ENCODE measurements at regions not wholly inside any gene's neighbourhood (a gene's known extent, or its start where the extent isn't known, plus 50 kb on each side); places are given as distances from the start of the nearest gene placed in this dataset.
"Not testable (repeated sequence)": the region's sequence is repeated elsewhere in the genome, so short reads cannot be mapped to it uniquely, and the experiment has no call there.

DNA sequence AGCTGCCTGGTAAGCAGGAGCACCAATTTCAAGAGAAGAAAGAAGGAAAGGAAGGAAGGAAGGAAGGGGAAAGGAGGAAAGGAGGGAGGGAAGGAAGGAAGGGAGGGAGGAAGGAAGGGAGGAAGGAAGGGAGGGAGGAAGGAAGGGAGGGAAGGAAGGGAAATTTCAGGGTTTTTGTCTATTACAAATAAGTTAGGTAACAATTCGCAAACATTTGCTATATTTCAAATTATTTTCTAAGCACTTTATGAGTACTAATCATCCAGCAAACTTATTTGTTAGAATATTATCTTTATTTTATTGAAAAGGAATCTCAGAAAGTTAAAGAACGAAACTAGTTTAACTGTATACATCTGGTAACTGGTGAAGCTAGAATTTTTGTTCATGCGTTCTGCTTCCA is 921.7 kb downstream of the TBL1XR1 start:
- Histone ChIP-seq H3K27ac (ENCODE audit: low read depth, low read length) (no peak overlapping the region), H3K36me3 (ENCODE audit: insufficient read depth, low read length) (no peaks in the 10 kb centered on the region), H3K4me3 (ENCODE audit: low read length) (no peak overlapping the region), H3K9me3 (ENCODE audit: insufficient read depth, low read depth, low read length) (no peaks in the 10 kb centered on the region), H3K9ac (ENCODE audit: low read depth, low read length) (no peak overlapping the region), H3K4me1 (ENCODE audit: insufficient read depth, low read length) (no peaks in the 10 kb centered on the region), H3K27me3 (ENCODE audit: insufficient read depth, low read length) (no peaks in the 10 kb centered on the region)
- 94% methylated on average over 2 of the region's 3 CpGs for WGBS

DNA sequence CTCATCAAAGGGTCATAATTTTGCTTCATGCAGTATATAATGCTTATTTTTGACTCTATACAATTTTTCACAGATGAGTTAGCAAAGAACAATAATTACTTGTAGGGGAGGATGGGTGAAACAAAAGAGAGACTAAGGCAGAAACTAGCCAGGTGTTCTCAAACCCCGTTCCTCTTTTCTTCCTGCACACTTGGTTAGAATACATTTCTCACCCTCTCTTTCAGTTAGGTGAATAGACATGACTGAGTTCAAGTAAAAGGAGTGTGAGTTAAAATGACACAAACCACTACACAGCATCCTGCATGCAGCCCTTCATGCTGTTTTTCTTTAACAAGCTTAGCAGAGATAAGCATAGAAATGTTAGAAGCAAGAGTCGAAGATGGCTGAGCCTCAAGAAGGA is 922.2 kb downstream of the TBL1XR1 start:
- Histone ChIP-seq H3K9me3 (ENCODE audit: insufficient read depth, low read depth, low read length) (no peaks in the 10 kb centered on the region), H3K4me1 (ENCODE audit: insufficient read depth, low read length) (0 out of 2 replicates have a peak, but pooled peaks cover 3% of the 10 kb centered on the region), H3K4me3 (ENCODE audit: low read length) (no peak overlapping the region), H3K27ac (ENCODE audit: low read depth, low read length) (no peak overlapping the region), H3K9ac (ENCODE audit: low read depth, low read length) (no peak overlapping the region), H3K27me3 (ENCODE audit: insufficient read depth, low read length) (no peaks in the 10 kb centered on the region), H3K36me3 (ENCODE audit: insufficient read depth, low read length) (no peaks in the 10 kb centered on the region)
- WGBS: 80% methylated on average over 1 of the region's 2 CpGs

DNA sequence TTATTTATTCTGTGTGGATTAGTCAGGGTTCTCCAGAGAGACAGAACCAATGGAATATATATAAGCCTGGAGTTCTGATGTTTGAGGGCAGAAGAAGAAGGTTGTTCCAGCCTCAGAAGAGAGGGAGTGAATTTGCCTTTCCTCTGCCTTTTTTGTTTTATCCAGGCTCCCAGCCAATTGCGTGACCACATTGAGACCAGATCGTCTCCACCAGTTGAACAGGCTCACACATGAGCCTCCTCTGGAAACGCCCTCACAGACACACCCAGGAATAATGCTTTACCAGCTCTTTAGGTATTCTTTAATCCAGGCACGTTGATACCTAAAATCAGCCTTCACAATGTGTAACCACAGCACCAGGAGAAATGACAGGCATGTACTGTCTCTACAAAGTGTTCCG is 923.1 kb downstream of the TBL1XR1 start:
- Histone ChIP-seq H3K36me3 (ENCODE audit: insufficient read depth, low read length) (no peaks in the 10 kb centered on the region), H3K9ac (ENCODE audit: low read depth, low read length) (no peak overlapping the region), H3K4me3 (ENCODE audit: low read length) (no peak overlapping the region), H3K4me1 (ENCODE audit: insufficient read depth, low read length) (0 out of 2 replicates have a peak, but pooled peaks cover 5% of the 10 kb centered on the region), H3K27me3 (ENCODE audit: insufficient read depth, low read length) (no peaks in the 10 kb centered on the region), H3K9me3 (ENCODE audit: insufficient read depth, low read depth, low read length) (no peaks in the 10 kb centered on the region), H3K27ac (ENCODE audit: low read depth, low read length) (no peak overlapping the region)
- WGBS: 86% methylated on average over 5 of the region's 5 CpGs

- Histone ChIP-seq H3K9ac (ENCODE audit: low read depth, low read length) (no peak overlapping the region), H3K27me3 (ENCODE audit: insufficient read depth, low read length) (no peaks in the 10 kb centered on the region), H3K27ac (ENCODE audit: low read depth, low read length) (no peak overlapping the region), H3K4me1 (ENCODE audit: insufficient read depth, low read length) (no peaks in the 10 kb centered on the region), H3K9me3 (ENCODE audit: insufficient read depth, low read depth, low read length) (peaks cover 15% of the 10 kb centered on the region; the same call in 1 of the 2 replicates), H3K4me3 (ENCODE audit: low read length) (no peak overlapping the region), H3K36me3 (ENCODE audit: insufficient read depth, low read length) (no peaks in the 10 kb centered on the region)
- WGBS: 95% methylated on average over 8 of the region's 8 CpGs
These were observed 935.2 kb downstream of the TBL1XR1 start for GRCh38 chr3:176262071-176262470.

DNA sequence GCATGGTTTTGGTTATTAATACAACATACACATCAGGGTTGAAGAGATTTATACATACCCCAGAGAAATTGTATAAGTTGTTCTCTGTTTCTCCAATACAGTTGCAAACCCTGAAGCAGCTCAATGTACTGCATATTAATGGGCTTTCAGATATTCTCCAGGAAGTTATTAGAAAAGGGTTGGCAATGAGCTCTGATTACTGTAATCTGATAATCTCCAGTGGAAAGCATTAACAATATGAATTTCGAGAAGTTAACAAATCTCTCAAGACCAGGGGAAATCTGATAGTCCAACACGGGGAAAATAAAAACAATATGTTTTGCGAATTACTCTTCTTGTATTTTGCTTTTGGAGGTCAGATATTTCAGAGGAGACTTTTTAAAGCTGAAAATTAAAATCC is 950.1 kb downstream of the TBL1XR1 start:
- Histone ChIP-seq H3K4me3 (ENCODE audit: low read length) (no peak overlapping the region), H3K9me3 (ENCODE audit: insufficient read depth, low read depth, low read length) (no peaks in the 10 kb centered on the region), H3K9ac (ENCODE audit: low read depth, low read length) (no peak overlapping the region), H3K36me3 (ENCODE audit: insufficient read depth, low read length) (no peaks in the 10 kb centered on the region), H3K27ac (ENCODE audit: low read depth, low read length) (no peak overlapping the region), H3K4me1 (ENCODE audit: insufficient read depth, low read length) (no peaks in the 10 kb centered on the region), H3K27me3 (ENCODE audit: insufficient read depth, low read length) (no peaks in the 10 kb centered on the region)
- WGBS: 91% methylated on average over 3 of the region's 3 CpGs

DNA sequence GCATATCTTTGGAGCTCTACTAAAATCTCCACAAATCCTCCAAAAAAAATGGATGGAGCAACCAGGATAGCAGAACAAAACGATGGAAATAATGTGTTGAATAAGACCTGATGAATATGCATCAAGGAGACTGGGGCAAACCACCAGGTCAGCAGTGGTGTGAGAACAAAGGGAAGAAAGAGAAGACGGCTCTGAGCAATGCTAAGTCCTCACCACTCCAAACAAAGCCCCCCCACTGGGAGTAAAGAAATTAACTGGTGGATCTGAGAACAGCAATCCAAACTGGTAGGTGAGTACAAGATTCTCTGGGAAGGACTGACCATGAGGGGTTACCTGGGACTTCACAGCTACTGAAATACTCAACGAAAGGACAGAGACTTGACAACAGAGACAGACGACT is 977.3 kb downstream of the TBL1XR1 start:
- 64% methylated on average over 3 of the region's 4 CpGs for WGBS
- Histone ChIP-seq H3K4me3 (ENCODE audit: low read length) (no peak overlapping the region), H3K36me3 (ENCODE audit: insufficient read depth, low read length) (no peaks in the 10 kb centered on the region), H3K9me3 (ENCODE audit: insufficient read depth, low read depth, low read length) (no peaks in the 10 kb centered on the region), H3K9ac (ENCODE audit: low read depth, low read length) (no peak overlapping the region), H3K27ac (ENCODE audit: low read depth, low read length) (no peak overlapping the region), H3K4me1 (ENCODE audit: insufficient read depth, low read length) (peaks cover 10% of the 10 kb centered on the region), H3K27me3 (ENCODE audit: insufficient read depth, low read length) (no peaks in the 10 kb centered on the region)

GRCh38 chr3:176214758-176215157 is 982.5 kb downstream of the TBL1XR1 start:
- no peak overlapping the region for H3K4me3 ChIP-seq (ENCODE audit: low read length)
- no peaks in the 10 kb centered on the region for H3K36me3 ChIP-seq (ENCODE audit: insufficient read depth, low read length)
- H3K27ac ChIP-seq (ENCODE audit: low read depth, low read length): no peak overlapping the region
- H3K9ac ChIP-seq (ENCODE audit: low read depth, low read length): no peak overlapping the region
- no peaks in the 10 kb centered on the region for H3K27me3 ChIP-seq (ENCODE audit: insufficient read depth, low read length)
- H3K4me1 ChIP-seq (ENCODE audit: insufficient read depth, low read length): peaks cover 4% of the 10 kb centered on the region; the same call in 1 of the 2 replicates
- 83% methylated on average over 1 of the region's 1 CpG for WGBS
- no peaks in the 10 kb centered on the region for H3K9me3 ChIP-seq (ENCODE audit: insufficient read depth, low read depth, low read length)

DNA sequence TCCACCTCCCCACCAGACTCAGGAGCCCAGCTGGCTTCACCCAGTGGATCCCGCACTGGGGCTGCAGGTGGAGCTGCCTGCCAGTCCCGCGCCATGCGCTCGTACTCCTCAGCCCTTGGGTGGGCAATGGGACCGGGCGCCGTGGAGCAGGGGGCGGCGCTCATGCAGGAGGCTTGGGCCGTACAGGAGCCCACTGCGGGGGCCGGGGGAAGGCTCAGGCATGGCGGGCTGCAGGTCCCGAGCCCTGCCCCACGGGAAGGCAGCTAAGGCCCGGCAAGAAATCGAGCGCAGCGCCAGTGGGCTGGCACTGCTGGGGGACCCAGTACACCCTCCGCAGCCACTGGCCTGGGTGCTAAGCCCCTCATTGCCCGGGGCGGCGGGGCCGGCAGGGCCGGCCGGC is 984.0 kb downstream of the TBL1XR1 start:
- H3K4me1 ChIP-seq (ENCODE audit: insufficient read depth, low read length); H3K27ac ChIP-seq (ENCODE audit: low read depth, low read length): not testable (repeated sequence)
- WGBS: 96% methylated on average over 27 of the region's 27 CpGs

DNA sequence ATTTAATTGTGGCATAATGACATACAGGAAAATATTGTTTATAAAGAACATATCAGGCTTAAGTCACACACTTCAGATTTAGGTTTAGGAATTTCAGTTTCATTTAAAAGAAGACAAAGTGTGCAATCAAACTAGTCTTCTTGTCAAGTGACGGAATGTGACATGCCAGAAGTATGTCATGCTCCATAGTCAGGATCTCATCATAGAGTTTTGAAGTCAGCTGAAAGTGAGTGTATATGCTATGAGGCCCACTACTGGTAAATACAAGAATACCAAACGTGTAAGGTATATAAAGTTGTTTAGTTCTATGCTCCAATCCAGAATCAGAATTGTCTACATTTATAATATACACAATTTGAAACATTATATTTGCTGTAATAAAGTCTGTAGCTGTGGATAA is 988.4 kb downstream of the TBL1XR1 start:
- no peaks in the 10 kb centered on the region for H3K36me3 ChIP-seq (ENCODE audit: insufficient read depth, low read length)
- no peak overlapping the region for H3K9ac ChIP-seq (ENCODE audit: low read depth, low read length)
- no peaks in the 10 kb centered on the region for H3K4me1 ChIP-seq (ENCODE audit: insufficient read depth, low read length)
- H3K4me3 ChIP-seq (ENCODE audit: low read length): no peak overlapping the region
- no peak overlapping the region for H3K27ac ChIP-seq (ENCODE audit: low read depth, low read length)
- 98% methylated on average over 1 of the region's 2 CpGs for WGBS
- no peaks in the 10 kb centered on the region for H3K27me3 ChIP-seq (ENCODE audit: insufficient read depth, low read length)
- no peaks in the 10 kb centered on the region for H3K9me3 ChIP-seq (ENCODE audit: insufficient read depth, low read depth, low read length)

More for the DNA sequence above, 984.0 kb downstream of the TBL1XR1 start:
- not testable (repeated sequence) for H3K9ac ChIP-seq (ENCODE audit: low read depth, low read length); H3K36me3 ChIP-seq (ENCODE audit: insufficient read depth, low read length); H3K27me3 ChIP-seq (ENCODE audit: insufficient read depth, low read length); H3K9me3 ChIP-seq (ENCODE audit: insufficient read depth, low read depth, low read length); H3K4me3 ChIP-seq (ENCODE audit: low read length)

DNA sequence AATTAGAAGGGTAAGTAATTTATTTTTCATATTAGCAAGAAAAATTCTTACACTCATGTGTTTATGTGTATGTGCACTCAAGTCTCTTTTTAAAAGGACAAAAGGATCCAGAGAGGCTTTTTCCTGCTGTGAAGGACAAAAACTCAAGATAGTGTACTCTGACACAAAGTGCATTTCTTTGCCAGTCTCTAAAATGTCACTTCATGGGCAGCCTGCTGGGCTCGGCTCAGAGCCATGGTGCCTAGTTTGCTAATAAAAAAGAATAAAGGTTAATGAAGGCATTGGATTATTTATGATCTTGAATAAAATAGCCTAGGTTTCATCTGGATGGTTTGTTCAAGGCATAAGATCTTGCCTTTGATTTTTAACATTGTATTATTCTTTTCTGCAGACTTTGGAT is 989.0 kb downstream of the TBL1XR1 start:
- 69% methylated on average over 1 of the region's 1 CpG for WGBS
- Histone ChIP-seq H3K4me3 (ENCODE audit: low read length) (no peak overlapping the region), H3K27me3 (ENCODE audit: insufficient read depth, low read length) (no peaks in the 10 kb centered on the region), H3K4me1 (ENCODE audit: insufficient read depth, low read length) (no peaks in the 10 kb centered on the region), H3K9ac (ENCODE audit: low read depth, low read length) (no peak overlapping the region), H3K27ac (ENCODE audit: low read depth, low read length) (no peak overlapping the region), H3K36me3 (ENCODE audit: insufficient read depth, low read length) (no peaks in the 10 kb centered on the region), H3K9me3 (ENCODE audit: insufficient read depth, low read depth, low read length) (no peaks in the 10 kb centered on the region)

GRCh38 chr3:176206809-176207208 is 990.5 kb downstream of the TBL1XR1 start:
- Histone ChIP-seq H3K27me3 (ENCODE audit: insufficient read depth, low read length) (no peaks in the 10 kb centered on the region), H3K4me3 (ENCODE audit: low read length) (no peak overlapping the region), H3K9me3 (ENCODE audit: insufficient read depth, low read depth, low read length) (no peaks in the 10 kb centered on the region), H3K9ac (ENCODE audit: low read depth, low read length) (no peak overlapping the region), H3K4me1 (ENCODE audit: insufficient read depth, low read length) (no peaks in the 10 kb centered on the region), H3K36me3 (ENCODE audit: insufficient read depth, low read length) (no peaks in the 10 kb centered on the region), H3K27ac (ENCODE audit: low read depth, low read length) (no peak overlapping the region)
- no CpG with 5 or more reads among the region's 2 CpGs for WGBS

DNA sequence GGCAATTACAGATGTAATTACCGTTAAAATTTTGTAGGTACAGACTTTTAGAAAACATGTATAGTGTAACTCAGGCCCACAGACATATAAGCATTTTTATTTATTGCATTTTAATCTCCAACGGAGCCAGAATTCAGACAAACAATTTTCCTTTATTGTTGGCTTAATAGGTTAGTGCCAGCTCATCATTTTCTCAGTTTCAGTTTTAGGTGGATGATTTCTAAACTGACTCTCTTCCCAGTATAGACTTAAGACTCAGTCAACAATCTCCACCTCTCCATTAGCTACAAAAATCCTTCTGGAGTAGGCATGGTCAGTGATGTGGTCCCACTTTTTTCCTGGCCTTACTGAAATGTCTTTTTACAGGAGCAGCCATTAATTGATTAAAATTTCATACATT is 994.6 kb downstream of the TBL1XR1 start:
- Histone ChIP-seq H3K36me3 (ENCODE audit: insufficient read depth, low read length) (no peaks in the 10 kb centered on the region), H3K27me3 (ENCODE audit: insufficient read depth, low read length) (no peaks in the 10 kb centered on the region), H3K4me1 (ENCODE audit: insufficient read depth, low read length) (no peaks in the 10 kb centered on the region), H3K9me3 (ENCODE audit: insufficient read depth, low read depth, low read length) (peaks cover 17% of the 10 kb centered on the region), H3K27ac (ENCODE audit: low read depth, low read length) (no peak overlapping the region), H3K4me3 (ENCODE audit: low read length) (no peak overlapping the region), H3K9ac (ENCODE audit: low read depth, low read length) (no peak overlapping the region)
- 100% methylated on average over 1 of the region's 2 CpGs for WGBS

All from HUES64 (cell line).